ENCODE measurements at regions not wholly inside any gene's neighbourhood (a gene's known extent, or its start where the extent isn't known, plus 50 kb on each side); places are given as distances from the start of the nearest gene placed in this dataset.
A peak's percentile ranks its signal among the peaks of the same experiment; 100 is the strongest.

GRCh38 chr15:62741106-62741505 lies 301.4 kb upstream of the TPM1 start:
- DNase-seq (ENCODE audit: low spot score in 2 of 2): no peak
- Histone ChIP-seq H3K36me3 (peaks cover 21 to 43% of the 10 kb centered on the region in 2 donors), H3K4me3 (no peak overlapping the region), H3K27ac (no peak overlapping the region), H3K9me3 (no peaks in the 10 kb centered on the region), H3K27me3 (no peaks in the 10 kb centered on the region), H3K4me1 (peaks cover 3 to 11% of the 10 kb centered on the region in 2 donors)
- TF ChIP-seq CTCF (IDR thresholded peaks at IDR 0.05): no peak
- intact Hi-C loops (cut with DNase I): no loop called here

GRCh38 chr15:62742409-62743171 lies 300.0 kb upstream of the TPM1 start:
- no peaks in the 10 kb centered on the region for H3K27me3 ChIP-seq
- DNase-seq (ENCODE audit: low spot score in 2 of 2): peak in 1 of 2 donors; percentile 88
- peaks cover 3 to 11% of the 10 kb centered on the region in 2 donors for H3K4me1 ChIP-seq
- H3K27ac ChIP-seq: peak overlapping the region; percentile 60 to 72
- peaks cover 12 to 33% of the 10 kb centered on the region in 2 donors for H3K36me3 ChIP-seq
- no peak overlapping the region for H3K4me3 ChIP-seq
- intact Hi-C loops (cut with DNase I): loop anchor here (1.0 to 2.0 kb wide), 2 partner anchors 16 to 352 kb away; partner anchors contain the start of gene TLN2
- no peaks in the 10 kb centered on the region for H3K9me3 ChIP-seq
- peak; percentile 50 to 84 (median 79) for TF ChIP-seq CTCF (IDR thresholded peaks at IDR 0.05)

- no peaks in the 10 kb centered on the region for H3K27me3 ChIP-seq
- DNase-seq (ENCODE audit: low spot score in 2 of 2): no peak
- no peak overlapping the region for H3K4me3 ChIP-seq
- H3K9me3 ChIP-seq: no peaks in the 10 kb centered on the region
- no peak for TF ChIP-seq CTCF (IDR thresholded peaks at IDR 0.05)
- no peak overlapping the region for H3K27ac ChIP-seq
- intact Hi-C loops (cut with DNase I): no loop called here
- H3K4me1 ChIP-seq: peaks cover 3 to 11% of the 10 kb centered on the region in 2 donors
- H3K36me3 ChIP-seq: peaks cover 0 to 9% of the 10 kb centered on the region in 2 donors
These were observed 296.8 kb upstream of the TPM1 start for GRCh38 chr15:62745621-62746225.

- H3K27ac ChIP-seq: no peak overlapping the region
- intact Hi-C loops (cut with DNase I): no loop called here
- no peaks in the 10 kb centered on the region for H3K9me3 ChIP-seq
- peaks cover 0 to 24% of the 10 kb centered on the region in 2 donors for H3K36me3 ChIP-seq
- no peak for TF ChIP-seq CTCF (IDR thresholded peaks at IDR 0.05)
- no peaks in the 10 kb centered on the region for H3K4me1 ChIP-seq
- H3K4me3 ChIP-seq: no peak overlapping the region
- no peaks in the 10 kb centered on the region for H3K27me3 ChIP-seq
- no peak for DNase-seq (ENCODE audit: low spot score in 2 of 2)
These were observed 294.4 kb upstream of the TPM1 start for GRCh38 chr15:62748196-62748595.

GRCh38 chr15:62749036-62749815 lies 293.3 kb upstream of the TPM1 start:
- Histone ChIP-seq H3K27ac (no peak overlapping the region), H3K27me3 (no peaks in the 10 kb centered on the region), H3K4me3 (no peak overlapping the region), H3K4me1 (no peaks in the 10 kb centered on the region), H3K36me3 (peaks cover 8 to 34% of the 10 kb centered on the region in 2 donors), H3K9me3 (no peaks in the 10 kb centered on the region)
- intact Hi-C loops (cut with DNase I): no loop called here
- no peak for TF ChIP-seq CTCF (IDR thresholded peaks at IDR 0.05)
- DNase-seq (ENCODE audit: low spot score in 2 of 2): no peak

Measured in ascending aorta (tissue), 2 donors.